HG02759 (cell line): ENCODE measurements at regions not wholly inside any gene's neighbourhood (a gene's known extent, or its start where the extent isn't known, plus 50 kb on each side); places are given as distances from the start of the nearest gene placed in this dataset.

ENCODE experiments used
- ATAC-seq: cut with Tn5 transposase; IDR thresholded peaks from one replicate; pipeline ENCODE4 v1.9.1; 2021; ENCODE audit warnings: mild to moderate bottlenecking, moderate library complexity; ENCODE audit not compliant: unreplicated experiment

- ATAC-seq: no peak
These were observed 317.2 kb downstream of the SHANK2 start for GRCh38 chr11:70935006-70935768.

GRCh38 chr11:70942593-70942992, 309.8 kb downstream of the SHANK2 start:
- ATAC-seq: no peak

GRCh38 chr11:70944141-70944540, 308.2 kb downstream of the SHANK2 start:
- no peak for ATAC-seq

GRCh38 chr11:70944636-70945035, 307.7 kb downstream of the SHANK2 start:
- ATAC-seq: no peak

- ATAC-seq: no peak
These were observed 304.0 kb downstream of the SHANK2 start for GRCh38 chr11:70948398-70948797.

- no peak for ATAC-seq
These were observed 303.4 kb downstream of the SHANK2 start for GRCh38 chr11:70948855-70949531.

GRCh38 chr11:70951139-70951804, 301.1 kb downstream of the SHANK2 start:
- ATAC-seq: no peak

GRCh38 chr11:70952191-70952590, 300.2 kb downstream of the SHANK2 start:
- ATAC-seq: no peak

- ATAC-seq: no peak
These were observed 298.7 kb downstream of the SHANK2 start for GRCh38 chr11:70953720-70954119.

GRCh38 chr11:70954471-70954870, 297.9 kb downstream of the SHANK2 start:
- no peak for ATAC-seq
